Type B pancreatic cell (in vitro differentiated cells): ENCODE measurements at regions not wholly inside any gene's neighbourhood (a gene's known extent, or its start where the extent isn't known, plus 50 kb on each side); places are given as distances from the start of the nearest gene placed in this dataset.
"Not testable (repeated sequence)": the region's sequence is repeated elsewhere in the genome, so short reads cannot be mapped to it uniquely, and the experiment has no call there.

Experiments
- DNase-seq: peaks from one replicate; pipeline ENCODE4 v3.0.0; 2021; ENCODE audit warnings: mixed read lengths; ENCODE audit not compliant: unreplicated experiment; ENCODE audit errors: extremely low spot score
- H3K27ac Mint-ChIP-seq: 2 replicates; pipeline ENCODE4 v1.8.0; 2021; ENCODE audit warnings: mild to moderate bottlenecking, mixed read lengths
- H3K27me3 Mint-ChIP-seq: 2 replicates; pipeline ENCODE4 v1.8.0; 2021; ENCODE audit warnings: mixed read lengths
- H3K36me3 Mint-ChIP-seq: 2 replicates; pipeline ENCODE4 v1.8.0; 2021; ENCODE audit warnings: mixed read lengths
- H3K4me1 Mint-ChIP-seq: one replicate; pipeline ENCODE4 v1.8.0; 2021; ENCODE audit warnings: mixed read lengths; ENCODE audit not compliant: unreplicated experiment
- H3K4me3 Mint-ChIP-seq: 2 replicates; pipeline ENCODE4 v1.8.0; 2021; ENCODE audit warnings: mild to moderate bottlenecking, mixed read lengths
- H3K9me3 Mint-ChIP-seq: 2 replicates; pipeline ENCODE4 v1.8.0; 2021; ENCODE audit warnings: mixed read lengths
- CTCF ChIP-seq: fragments of 200-600 bp; sonication (generic); conservative IDR thresholded peaks from 2 replicates; pipeline ENCODE4 v1.5.0; 2021; ENCODE audit warnings: antibody characterized with exemption, mild to moderate bottlenecking

- Mint-ChIP-seq H3K27ac (no peak overlapping the region), H3K9me3 (no peaks in the 10 kb centered on the region), H3K36me3 (no peaks in the 10 kb centered on the region), H3K27me3 (no peaks in the 10 kb centered on the region), H3K4me1 (no peaks in the 10 kb centered on the region), H3K4me3 (no peak overlapping the region)
- no peak for TF ChIP-seq CTCF
- DNase-seq, result no peak
Measured at GRCh38 chr14:83171761-83172160, 1638.1 kb upstream of the SEL1L start.

- no peaks in the 10 kb centered on the region for H3K9me3 Mint-ChIP-seq
- no peaks in the 10 kb centered on the region for H3K4me1 Mint-ChIP-seq
- peaks cover 2% of the 10 kb centered on the region for H3K27me3 Mint-ChIP-seq
- TF ChIP-seq CTCF, result no peak
- H3K36me3 Mint-ChIP-seq, result no peaks in the 10 kb centered on the region
- H3K27ac Mint-ChIP-seq, result no peak overlapping the region
- DNase-seq, result no peak
- no peak overlapping the region for H3K4me3 Mint-ChIP-seq
Measured at GRCh38 chr14:83172363-83172762, 1638.7 kb upstream of the SEL1L start.

GRCh38 chr14:83173687-83174086, 1640.0 kb upstream of the SEL1L start:
- no peak for DNase-seq
- Mint-ChIP-seq H3K27ac (no peak overlapping the region), H3K27me3 (peaks cover 2% of the 10 kb centered on the region), H3K9me3 (no peaks in the 10 kb centered on the region), H3K36me3 (no peaks in the 10 kb centered on the region), H3K4me1 (no peaks in the 10 kb centered on the region), H3K4me3 (no peak overlapping the region)
- TF ChIP-seq CTCF, result no peak

- Mint-ChIP-seq H3K4me3 (no peak overlapping the region), H3K27me3 (no peaks in the 10 kb centered on the region), H3K4me1 (no peaks in the 10 kb centered on the region), H3K27ac (no peak overlapping the region), H3K36me3 (no peaks in the 10 kb centered on the region), H3K9me3 (no peaks in the 10 kb centered on the region)
- DNase-seq, result no peak
- TF ChIP-seq CTCF, result no peak
Measured at GRCh38 chr14:83184531-83184930, 1650.9 kb upstream of the SEL1L start.

GRCh38 chr14:83188311-83188710, 1654.7 kb upstream of the SEL1L start:
- not testable (repeated sequence) for H3K27me3 Mint-ChIP-seq, DNase-seq, H3K36me3 Mint-ChIP-seq, H3K4me3 Mint-ChIP-seq, H3K27ac Mint-ChIP-seq, H3K9me3 Mint-ChIP-seq, H3K4me1 Mint-ChIP-seq

GRCh38 chr14:83196236-83196635, 1662.6 kb upstream of the SEL1L start:
- no peak for DNase-seq
- no peak for TF ChIP-seq CTCF
- H3K27me3 Mint-ChIP-seq, result no peaks in the 10 kb centered on the region
- H3K36me3 Mint-ChIP-seq, result no peaks in the 10 kb centered on the region
- H3K4me3 Mint-ChIP-seq, result no peak overlapping the region
- H3K4me1 Mint-ChIP-seq, result no peaks in the 10 kb centered on the region
- H3K9me3 Mint-ChIP-seq, result no peaks in the 10 kb centered on the region
- no peak overlapping the region for H3K27ac Mint-ChIP-seq
